GM18499 (cell line): ENCODE measurements at regions not wholly inside any gene's neighbourhood (a gene's known extent, or its start where the extent isn't known, plus 50 kb on each side); places are given as distances from the start of the nearest gene placed in this dataset.

Experiments used
- ATAC-seq: cut with Tn5 transposase; IDR thresholded peaks from one replicate; pipeline ENCODE4 v1.9.1; 2021; ENCODE audit warnings: moderate number of reproducible peaks; ENCODE audit not compliant: insufficient read depth, unreplicated experiment

- ATAC-seq: no peak
Measured at GRCh38 chr2:66382091-66382490, 52.8 kb upstream of the MEIS1 start.

- ATAC-seq: no peak
Measured at GRCh38 chr2:66379473-66379872, 55.5 kb upstream of the MEIS1 start.

GRCh38 chr2:66377832-66378231 is 57.1 kb upstream of the MEIS1 start:
- ATAC-seq: no peak

- no peak for ATAC-seq
Measured at GRCh38 chr2:66370824-66371223, 64.1 kb upstream of the MEIS1 start.

GRCh38 chr2:66366619-66367018 is 68.3 kb upstream of the MEIS1 start:
- ATAC-seq: no peak

GRCh38 chr2:66364495-66365333 is 70.2 kb upstream of the MEIS1 start:
- no peak for ATAC-seq

GRCh38 chr2:66362701-66363100 is 72.2 kb upstream of the MEIS1 start:
- no peak for ATAC-seq

GRCh38 chr2:66346231-66346664 is 88.7 kb upstream of the MEIS1 start:
- ATAC-seq: no peak

- ATAC-seq: no peak
Measured at GRCh38 chr2:66344087-66344663, 90.8 kb upstream of the MEIS1 start.

GRCh38 chr2:66343259-66343658 is 91.7 kb upstream of the MEIS1 start:
- no peak for ATAC-seq

GRCh38 chr2:66340521-66340920 is 94.4 kb upstream of the MEIS1 start:
- no peak for ATAC-seq

- ATAC-seq: no peak
Measured at GRCh38 chr2:66334237-66335029, 100.5 kb upstream of the MEIS1 start.

- no peak for ATAC-seq
Measured at GRCh38 chr2:66331176-66331575, 103.7 kb upstream of the MEIS1 start.

GRCh38 chr2:66329081-66329605 is 105.8 kb upstream of the MEIS1 start:
- ATAC-seq: no peak

- no peak for ATAC-seq
Measured at GRCh38 chr2:66327066-66327740, 107.7 kb upstream of the MEIS1 start.

GRCh38 chr2:66324909-66325528 is 109.9 kb upstream of the MEIS1 start:
- no peak for ATAC-seq

- no peak for ATAC-seq
Measured at GRCh38 chr2:66324356-66324755, 110.6 kb upstream of the MEIS1 start.

GRCh38 chr2:66323406-66323805 is 111.5 kb upstream of the MEIS1 start:
- ATAC-seq: no peak

- no peak for ATAC-seq
Measured at GRCh38 chr2:66322506-66323260, 112.2 kb upstream of the MEIS1 start.
